CD8-positive, alpha-beta memory T cell (primary cell): ENCODE measurements at regions not wholly inside any gene's neighbourhood (a gene's known extent, or its start where the extent isn't known, plus 50 kb on each side); places are given as distances from the start of the nearest gene placed in this dataset.
"Not testable (repeated sequence)": the region's sequence is repeated elsewhere in the genome, so short reads cannot be mapped to it uniquely, and the experiment has no call there.

Experiments
- CTCF ChIA-PET: fragments of 350-600 bp; sonication (Branson Sonifier 250); formaldehyde crosslinking; loops from one replicate; lab custom pipeline; 2021; ENCODE audit warnings: antibody characterized with exemption; lab: Charles Lee
- POLR2A ChIA-PET: fragments of 350-600 bp; sonication (Branson Sonifier 250); formaldehyde crosslinking; loops from one replicate; lab custom pipeline; 2021; ENCODE audit warnings: antibody characterized with exemption; lab: Charles Lee
- DNase-seq, 5 donors: peaks; one replicate each; pipeline versions ENCODE4 v3.0.0 to v3.0.0-alpha.2; 2020 to 2022; ENCODE audit warnings: mixed read lengths in 1 of 5
- H3K27ac ChIP-seq: one replicate; pipeline ENCODE4 v1.7.0; 2013; ENCODE audit warnings: low read depth, mild to moderate bottlenecking, low read length, moderate library complexity
- H3K27me3 ChIP-seq: 2 replicates; pipeline ENCODE4 v1.7.0; 2013; ENCODE audit warnings: low read length, mild to moderate bottlenecking; ENCODE audit not compliant: insufficient read depth, poor library complexity, severe bottlenecking
- H3K36me3 ChIP-seq: 2 replicates; pipeline ENCODE4 v1.7.0; 2013; ENCODE audit warnings: mild to moderate bottlenecking, low read length, moderate library complexity; ENCODE audit not compliant: insufficient read depth
- H3K4me1 ChIP-seq: 2 replicates; pipeline ENCODE4 v1.7.0; 2013; ENCODE audit warnings: mild to moderate bottlenecking, low read length, moderate library complexity; ENCODE audit not compliant: insufficient read depth
- H3K4me3 ChIP-seq: 2 replicates; pipeline ENCODE4 v1.7.0; 2013; ENCODE audit warnings: mild to moderate bottlenecking, low read length
- H3K9me3 ChIP-seq: 2 replicates; pipeline ENCODE4 v1.7.0; 2013; ENCODE audit warnings: mild to moderate bottlenecking, low read length
- H3K27ac Mint-ChIP-seq, 8 donors: one replicate each; pipeline ENCODE4 v1.8.0; 2020 to 2021; ENCODE audit warnings: mixed read lengths in 8 of 8, mild to moderate bottlenecking in 6 of 8, inconsistent platforms in 3 of 8, moderate library complexity in 3 of 8
- H3K27me3 Mint-ChIP-seq, 2 donors: one replicate each; pipeline ENCODE4 v1.8.0; 2020 to 2021; ENCODE audit warnings: mixed read lengths in 2 of 2, mild to moderate bottlenecking in 1 of 2, moderate library complexity in 1 of 2
- H3K36me3 Mint-ChIP-seq, 3 donors: one replicate each; pipeline ENCODE4 v1.8.0; 2020 to 2021; ENCODE audit warnings: mixed read lengths in 3 of 3, inconsistent platforms in 1 of 3, mild to moderate bottlenecking in 1 of 3
- H3K4me1 Mint-ChIP-seq, 3 donors: one replicate each; pipeline ENCODE4 v1.8.0; 2020 to 2021; ENCODE audit warnings: mixed read lengths in 3 of 3, inconsistent platforms in 1 of 3, mild to moderate bottlenecking in 1 of 3
- H3K4me3 Mint-ChIP-seq, 7 donors: one replicate each; pipeline ENCODE4 v1.8.0; 2020 to 2021; ENCODE audit warnings: mixed read lengths in 7 of 7, mild to moderate bottlenecking in 6 of 7, moderate library complexity in 4 of 7, inconsistent platforms in 2 of 7
- H3K9me3 Mint-ChIP-seq, 5 donors: one replicate each; pipeline ENCODE4 v1.8.0; 2020 to 2022; ENCODE audit warnings: mixed read lengths in 5 of 5, mild to moderate bottlenecking in 3 of 5, moderate library complexity in 2 of 5, inconsistent platforms in 1 of 5

DNA sequence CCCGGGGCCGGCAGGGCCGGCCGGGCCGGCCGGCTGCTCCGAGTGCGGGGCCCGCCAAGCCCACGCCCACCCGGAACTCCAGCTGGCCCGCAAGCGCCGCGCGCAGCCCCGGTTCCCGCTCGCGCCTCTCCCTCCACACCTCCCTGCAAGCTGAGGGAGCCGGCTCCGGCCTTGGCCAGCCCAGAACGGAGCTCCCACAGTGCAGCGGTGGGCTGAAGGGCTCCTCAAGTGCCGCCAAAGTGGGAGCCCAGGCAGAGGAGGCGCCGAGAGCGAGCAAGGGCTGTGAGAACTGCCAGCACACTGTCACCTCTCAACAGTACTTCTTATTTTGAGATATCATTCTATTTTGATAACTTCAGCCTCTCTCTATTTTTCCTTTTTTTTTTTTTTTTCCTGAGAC is 112.3 kb downstream of the NAB1 start:
- H3K9me3 Mint-ChIP-seq, H3K36me3 ChIP-seq, DNase-seq, CTCF ChIA-PET, H3K9me3 ChIP-seq, H3K27ac Mint-ChIP-seq, H3K36me3 Mint-ChIP-seq, POLR2A ChIA-PET, H3K4me1 ChIP-seq, H3K27ac ChIP-seq, H3K4me3 ChIP-seq, H3K27me3 ChIP-seq: not testable (repeated sequence)
- Mint-ChIP-seq H3K27me3 (peaks cover 1 to 11% of the 10 kb centered on the region in 2 donors), H3K4me3 (peak overlapping the region in 4 of 7 donors; percentile 32 to 63 (median 48)), H3K4me1 (peaks cover 5 to 13% (median 10%) of the 10 kb centered on the region in 3 donors)

DNA sequence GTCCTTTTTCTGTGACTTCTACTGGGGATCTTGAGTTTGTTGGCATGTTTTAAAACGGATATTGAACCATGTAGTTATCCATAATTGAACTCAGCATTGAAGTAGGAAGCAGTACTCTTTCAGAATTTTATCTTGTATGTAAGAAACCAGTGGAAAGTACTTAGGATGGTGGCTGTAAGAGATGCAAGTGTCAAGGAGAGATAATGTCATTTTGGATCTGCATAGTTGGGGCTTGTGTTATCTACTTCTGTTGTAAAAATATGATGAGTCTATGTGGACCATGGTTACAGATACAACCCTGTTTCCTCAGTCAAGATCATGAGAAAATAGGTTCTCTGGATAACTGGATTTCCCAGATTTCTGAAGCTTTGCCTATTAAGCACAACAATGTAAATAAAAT is 113.7 kb downstream of the NAB1 start:
- no peak for DNase-seq
- Mint-ChIP-seq H3K27ac (no peak overlapping the region), H3K36me3 (peaks cover 0 to 1% (median 0%) of the 10 kb centered on the region in 3 donors), H3K4me1 (peaks cover 4 to 10% (median 7%) of the 10 kb centered on the region in 3 donors), H3K27me3 (peaks cover 1 to 11% of the 10 kb centered on the region in 2 donors), H3K9me3 (no peaks in the 10 kb centered on the region), H3K4me3 (no peak overlapping the region)
- POLR2A ChIA-PET, result no interaction called here
- Histone ChIP-seq H3K27ac (no peak overlapping the region), H3K9me3 (no peaks in the 10 kb centered on the region), H3K27me3 (no peaks in the 10 kb centered on the region), H3K4me1 (peaks cover 6% of the 10 kb centered on the region), H3K4me3 (no peak overlapping the region), H3K36me3 (no peaks in the 10 kb centered on the region)
- CTCF ChIA-PET, result no interaction called here

DNA sequence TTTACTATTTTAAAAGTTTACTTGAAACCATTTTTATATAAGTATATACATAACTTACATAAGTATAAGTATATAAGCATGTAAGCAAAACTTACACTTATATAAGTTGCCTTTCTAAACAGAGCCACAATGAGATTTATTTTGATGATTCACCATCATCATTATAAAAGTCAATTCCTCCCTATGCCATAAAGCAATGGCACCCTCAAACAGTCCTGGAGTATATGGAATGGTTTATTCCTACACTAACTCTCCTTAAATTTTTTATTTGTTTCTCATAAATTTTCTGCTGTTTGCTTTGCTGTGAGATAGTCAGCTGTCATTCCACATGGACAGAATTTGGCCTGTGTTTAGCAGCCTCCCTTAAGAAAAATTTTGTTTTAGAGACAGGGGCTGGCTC is 114.2 kb downstream of the NAB1 start:
- peaks cover 4 to 10% (median 7%) of the 10 kb centered on the region in 3 donors for H3K4me1 Mint-ChIP-seq
- Histone ChIP-seq H3K4me1 (peaks cover 6% of the 10 kb centered on the region), H3K27ac (no peak overlapping the region), H3K4me3 (no peak overlapping the region), H3K27me3 (no peaks in the 10 kb centered on the region), H3K9me3 (no peaks in the 10 kb centered on the region), H3K36me3 (no peaks in the 10 kb centered on the region)
- peaks cover 0 to 1% (median 0%) of the 10 kb centered on the region in 3 donors for H3K36me3 Mint-ChIP-seq
- H3K9me3 Mint-ChIP-seq, result no peaks in the 10 kb centered on the region
- no peak overlapping the region for H3K4me3 Mint-ChIP-seq
- POLR2A ChIA-PET, result no interaction called here
- CTCF ChIA-PET, result interaction anchor here (1.0 to 1.7 kb wide), 2 partner anchors 21 to 88 kb away, joined by 3 read pairs; no protein-coding TSS in a partner anchor
- H3K27me3 Mint-ChIP-seq, result peaks cover 1 to 11% of the 10 kb centered on the region in 2 donors
- no peak overlapping the region for H3K27ac Mint-ChIP-seq
- no peak for DNase-seq

DNA sequence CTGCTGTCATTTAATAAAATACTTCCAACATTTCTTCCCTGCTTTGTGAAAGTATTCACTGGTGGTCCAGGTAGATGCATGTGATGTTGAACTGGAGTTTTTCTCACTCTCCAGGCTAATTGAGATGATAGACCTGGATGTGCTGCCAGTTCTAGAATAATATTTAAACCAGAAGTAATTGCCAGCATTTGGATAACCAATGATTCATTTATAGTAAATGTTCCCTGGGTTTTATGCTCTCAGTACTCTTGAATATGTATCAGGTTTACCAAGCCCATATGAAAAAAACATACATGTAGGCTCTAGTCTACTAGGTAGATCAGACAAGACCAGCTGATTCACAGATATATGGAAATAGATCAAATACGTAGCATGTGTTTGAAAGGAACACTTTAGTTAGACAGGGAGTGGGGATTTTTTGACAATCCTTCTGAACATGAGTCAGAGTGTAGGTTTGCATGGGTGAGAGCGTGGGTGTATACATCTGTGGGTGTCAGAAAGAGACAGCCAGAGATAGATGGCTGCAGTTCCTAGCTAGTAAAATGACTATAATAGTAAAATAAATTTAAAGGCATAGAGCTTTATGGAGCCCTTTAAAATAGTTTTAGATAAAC is 115.1 kb downstream of the NAB1 start:
- Histone ChIP-seq H3K27me3 (no peaks in the 10 kb centered on the region), H3K4me3 (no peak overlapping the region), H3K9me3 (no peaks in the 10 kb centered on the region), H3K36me3 (no peaks in the 10 kb centered on the region), H3K27ac (no peak overlapping the region), H3K4me1 (peaks cover 6% of the 10 kb centered on the region)
- no peak overlapping the region for H3K4me3 Mint-ChIP-seq
- H3K27ac Mint-ChIP-seq, result no peak overlapping the region
- no peak for DNase-seq
- H3K4me1 Mint-ChIP-seq, result peaks cover 4 to 10% (median 7%) of the 10 kb centered on the region in 3 donors
- H3K9me3 Mint-ChIP-seq, result no peaks in the 10 kb centered on the region
- ChIA-PET CTCF (interaction anchor here (0.6 to 1.7 kb wide), 3 partner anchors 20 to 102 kb away, joined by 3 read pairs; no protein-coding TSS in a partner anchor), POLR2A (no interaction called here)
- H3K36me3 Mint-ChIP-seq, result peaks cover 0 to 1% (median 0%) of the 10 kb centered on the region in 3 donors
- peaks cover 1 to 8% of the 10 kb centered on the region in 2 donors for H3K27me3 Mint-ChIP-seq

DNA sequence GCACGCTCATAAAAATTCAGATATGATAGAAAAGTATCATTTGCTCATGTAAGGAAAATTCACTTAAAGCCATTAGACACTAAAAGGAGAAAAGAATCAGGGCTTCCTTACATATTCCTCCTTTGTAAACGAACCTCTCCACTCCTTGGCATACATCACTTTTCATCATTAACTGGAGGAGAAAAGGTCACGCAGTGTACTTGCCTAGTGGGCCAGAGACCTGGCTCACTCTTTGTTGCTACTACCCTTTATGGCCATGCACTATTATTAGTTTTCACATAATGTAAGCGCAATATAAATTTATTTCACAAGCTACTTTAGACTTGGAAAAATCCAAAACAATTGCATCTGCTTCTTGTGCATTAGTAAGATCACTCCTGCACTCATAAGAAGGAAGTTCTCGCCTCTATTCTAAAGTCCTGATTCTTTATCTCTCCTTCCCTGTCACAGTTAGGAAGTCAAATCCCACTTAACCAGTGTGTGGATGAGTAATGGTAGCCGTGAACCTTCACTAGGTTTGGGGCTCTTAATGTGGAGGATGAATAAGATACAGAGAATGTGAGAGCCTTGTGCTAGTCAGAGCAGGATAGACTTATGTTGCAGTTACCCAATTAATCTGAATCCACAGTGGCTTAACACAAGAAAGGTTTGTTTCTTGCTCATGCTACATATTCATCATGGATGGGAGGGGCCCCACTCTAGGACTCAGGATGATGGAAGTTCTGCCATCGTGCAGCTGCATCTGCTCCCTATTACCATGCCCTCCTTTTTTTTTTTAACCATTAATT is 115.0 kb upstream of the GLS start:
- no peak for DNase-seq

DNA sequence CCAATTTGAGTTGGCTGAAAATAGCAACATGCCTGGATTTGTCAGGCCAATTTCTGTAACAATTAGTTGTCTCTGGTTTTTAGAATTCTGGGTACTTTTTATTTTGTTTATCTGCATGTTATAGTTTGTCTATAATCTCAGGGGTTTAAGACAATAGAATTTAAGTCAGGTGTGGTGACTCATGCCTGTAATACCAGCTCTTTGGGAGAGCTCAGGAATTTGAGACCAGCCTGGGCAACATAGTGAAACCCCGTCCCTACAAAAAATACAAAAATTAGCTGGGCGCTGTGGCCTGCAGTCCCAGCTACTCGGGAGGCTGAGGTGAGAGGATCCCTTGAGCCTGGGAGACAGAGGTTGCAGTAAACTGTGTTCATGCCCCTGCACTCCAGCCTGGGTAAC is 114.4 kb upstream of the GLS start:
- Mint-ChIP-seq H3K9me3 (no peaks in the 10 kb centered on the region), H3K4me1 (peaks cover 1 to 7% (median 4%) of the 10 kb centered on the region in 3 donors), H3K27ac (no peak overlapping the region), H3K4me3 (no peak overlapping the region), H3K36me3 (no peaks in the 10 kb centered on the region), H3K27me3 (no peaks in the 10 kb centered on the region)
- no peak for DNase-seq
- Histone ChIP-seq H3K9me3 (no peaks in the 10 kb centered on the region), H3K4me1 (peaks cover 6% of the 10 kb centered on the region), H3K27me3 (no peaks in the 10 kb centered on the region), H3K4me3 (no peak overlapping the region), H3K36me3 (no peaks in the 10 kb centered on the region), H3K27ac (no peak overlapping the region)
- CTCF ChIA-PET, result interaction anchor here (1.0 kb wide), 1 partner anchor 35 kb away, joined by 3 read pairs; no protein-coding TSS in a partner anchor
- POLR2A ChIA-PET, result no interaction called here

More for the DNA sequence above, 115.0 kb upstream of the GLS start:
- Mint-ChIP-seq H3K27ac (no peak overlapping the region), H3K4me3 (no peak overlapping the region), H3K27me3 (peaks cover 0 to under 1% of the 10 kb centered on the region in 2 donors), H3K36me3 (no peaks in the 10 kb centered on the region), H3K9me3 (no peaks in the 10 kb centered on the region), H3K4me1 (peaks cover 4 to 7% (median 4%) of the 10 kb centered on the region in 3 donors)
- no peaks in the 10 kb centered on the region for H3K27me3 ChIP-seq
- no peak overlapping the region for H3K27ac ChIP-seq
- CTCF ChIA-PET, result interaction anchor here (1.0 kb wide), 1 partner anchor 34 kb away, joined by 3 read pairs; no protein-coding TSS in a partner anchor
- no peak overlapping the region for H3K4me3 ChIP-seq
- POLR2A ChIA-PET, result no interaction called here
- no peaks in the 10 kb centered on the region for H3K9me3 ChIP-seq
- H3K4me1 ChIP-seq, result peaks cover 6% of the 10 kb centered on the region
- H3K36me3 ChIP-seq, result no peaks in the 10 kb centered on the region

DNA sequence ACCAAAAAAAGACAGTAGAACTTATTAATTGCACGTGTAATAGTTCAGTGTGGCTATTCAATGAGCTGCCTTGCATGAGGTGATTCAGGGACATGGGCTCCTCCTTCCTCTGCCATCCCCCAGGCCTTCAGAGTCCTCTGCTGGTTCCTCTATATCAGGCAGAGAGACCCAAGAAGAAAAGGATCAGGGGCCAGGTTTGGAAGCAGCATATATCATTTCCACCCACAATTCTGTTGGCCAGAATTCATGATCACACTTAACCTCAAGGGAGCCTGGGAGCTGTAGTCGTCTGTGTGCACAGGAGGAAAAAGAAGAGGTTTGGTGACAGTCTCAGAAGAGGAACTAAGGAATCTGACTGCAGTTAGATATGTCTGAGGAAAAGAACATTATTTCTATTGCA is 114.0 kb upstream of the GLS start:
- no peaks in the 10 kb centered on the region for H3K27me3 Mint-ChIP-seq
- H3K4me1 Mint-ChIP-seq, result peaks cover 1 to 7% (median 4%) of the 10 kb centered on the region in 3 donors
- ChIA-PET CTCF (interaction anchor here (1.0 kb wide), 1 partner anchor 35 kb away, joined by 3 read pairs; no protein-coding TSS in a partner anchor), POLR2A (no interaction called here)
- H3K27ac Mint-ChIP-seq, result peak overlapping the region in 1 of 8 donors; percentile 39
- H3K27ac ChIP-seq, result no peak overlapping the region
- no peaks in the 10 kb centered on the region for H3K36me3 ChIP-seq
- no peak for DNase-seq
- no peak overlapping the region for H3K4me3 ChIP-seq
- H3K4me3 Mint-ChIP-seq, result no peak overlapping the region
- H3K9me3 ChIP-seq, result no peaks in the 10 kb centered on the region
- H3K9me3 Mint-ChIP-seq, result no peaks in the 10 kb centered on the region
- H3K4me1 ChIP-seq, result peaks cover 6% of the 10 kb centered on the region
- no peaks in the 10 kb centered on the region for H3K36me3 Mint-ChIP-seq
- no peaks in the 10 kb centered on the region for H3K27me3 ChIP-seq

DNA sequence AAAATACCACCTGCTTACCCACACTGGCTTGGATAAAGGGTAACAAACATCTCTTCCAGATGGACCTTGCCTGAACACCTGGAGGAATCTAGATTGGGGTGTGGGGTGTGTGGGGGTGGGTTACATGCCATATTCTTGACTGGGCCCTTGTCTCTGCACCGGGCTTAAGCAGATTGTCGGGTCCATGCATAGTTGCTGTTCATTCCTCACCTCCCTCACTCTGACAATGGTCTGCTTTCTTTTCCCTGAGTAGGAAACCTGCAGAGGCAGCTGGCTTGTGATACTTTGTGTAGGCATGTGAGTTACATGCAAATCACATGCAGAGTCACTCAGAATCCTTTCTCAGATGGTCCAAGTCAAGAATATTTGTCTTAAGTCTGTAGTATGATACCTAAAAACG is 112.8 kb upstream of the GLS start:
- peaks cover 1 to 7% (median 4%) of the 10 kb centered on the region in 3 donors for H3K4me1 Mint-ChIP-seq

More for the DNA sequence above, 112.8 kb upstream of the GLS start:
- peaks cover 6% of the 10 kb centered on the region for H3K4me1 ChIP-seq
- no peaks in the 10 kb centered on the region for H3K27me3 ChIP-seq
- H3K9me3 ChIP-seq, result no peaks in the 10 kb centered on the region
- no peak for DNase-seq
- no peak overlapping the region for H3K27ac ChIP-seq
- CTCF ChIA-PET, result no interaction called here
- no peaks in the 10 kb centered on the region for H3K9me3 Mint-ChIP-seq
- no peak overlapping the region for H3K4me3 ChIP-seq
- POLR2A ChIA-PET, result no interaction called here
- H3K4me3 Mint-ChIP-seq, result no peak overlapping the region
- no peaks in the 10 kb centered on the region for H3K36me3 Mint-ChIP-seq
- H3K27ac Mint-ChIP-seq, result no peak overlapping the region
- no peaks in the 10 kb centered on the region for H3K36me3 ChIP-seq
- H3K27me3 Mint-ChIP-seq, result no peaks in the 10 kb centered on the region
